ENCODE measurements at regions not wholly inside any gene's neighbourhood (a gene's known extent, or its start where the extent isn't known, plus 50 kb on each side); places are given as distances from the start of the nearest gene placed in this dataset.
"Not testable (repeated sequence)": the region's sequence is repeated elsewhere in the genome, so short reads cannot be mapped to it uniquely, and the experiment has no call there.

GRCh38 chr12:24522736-24523135 is 426.2 kb downstream of the BCAT1 start:
- TF ChIP-seq CTCF (IDR thresholded peaks at IDR 0.05; ENCODE audit: insufficient read depth, low read depth, low read length) = no peak
- no peak for DNase-seq (ENCODE audit: low read depth)
- no peak overlapping the region for H3K4me3 ChIP-seq (ENCODE audit: low read depth, low read length)

- no peak overlapping the region for H3K4me3 ChIP-seq (ENCODE audit: low read depth, low read length)
- TF ChIP-seq CTCF (IDR thresholded peaks at IDR 0.05; ENCODE audit: insufficient read depth, low read depth, low read length) = no peak
- DNase-seq (ENCODE audit: low read depth) = no peak
Observed at GRCh38 chr12:24519759-24520158, 429.1 kb downstream of the BCAT1 start.

- no peak for DNase-seq (ENCODE audit: low read depth)
- no peak for TF ChIP-seq CTCF (IDR thresholded peaks at IDR 0.05; ENCODE audit: insufficient read depth, low read depth, low read length)
- H3K4me3 ChIP-seq (ENCODE audit: low read depth, low read length) = no peak overlapping the region
Observed at GRCh38 chr12:24517000-24517399, 431.9 kb downstream of the BCAT1 start.

GRCh38 chr12:24510581-24511125 is 438.2 kb downstream of the BCAT1 start:
- H3K4me3 ChIP-seq (ENCODE audit: low read depth, low read length) = no peak overlapping the region
- no peak for TF ChIP-seq CTCF (IDR thresholded peaks at IDR 0.05; ENCODE audit: insufficient read depth, low read depth, low read length)
- peak; percentile 19 for DNase-seq (ENCODE audit: low read depth)

- TF ChIP-seq CTCF (IDR thresholded peaks at IDR 0.05; ENCODE audit: insufficient read depth, low read depth, low read length) = no peak
- DNase-seq (ENCODE audit: low read depth) = no peak
- no peak overlapping the region for H3K4me3 ChIP-seq (ENCODE audit: low read depth, low read length)
Observed at GRCh38 chr12:24507827-24508226, 441.1 kb downstream of the BCAT1 start.

GRCh38 chr12:24505366-24506015 is 443.4 kb downstream of the BCAT1 start:
- TF ChIP-seq CTCF (IDR thresholded peaks at IDR 0.05; ENCODE audit: insufficient read depth, low read depth, low read length) = no peak
- no peak for DNase-seq (ENCODE audit: low read depth)
- no peak overlapping the region for H3K4me3 ChIP-seq (ENCODE audit: low read depth, low read length)

- not testable (repeated sequence) for H3K4me3 ChIP-seq (ENCODE audit: low read depth, low read length); DNase-seq (ENCODE audit: low read depth)
Observed at GRCh38 chr12:24503477-24503876, 445.4 kb downstream of the BCAT1 start.

Measured in fibroblast of villous mesenchyme (primary cell).